Fibroblast of the aortic adventitia (primary cell): ENCODE measurements at regions not wholly inside any gene's neighbourhood (a gene's known extent, or its start where the extent isn't known, plus 50 kb on each side); places are given as distances from the start of the nearest gene placed in this dataset.

Experiments
- DNase-seq: peaks from one replicate; pipeline ENCODE4 v3.0.0-alpha.2; 2010; ENCODE audit warnings: low read depth
- H3K4me3 ChIP-seq: 2 replicates; pipeline ENCODE4 v1.5.1; 2011; ENCODE audit warnings: low read depth, mild to moderate bottlenecking, control low read depth, low read length, moderate library complexity
- CTCF ChIP-seq: IDR thresholded peaks from 2 replicates; pipeline ENCODE4 v1.5.1; 2011; ENCODE audit warnings: mild to moderate bottlenecking, low read length, control low read depth, inconsistent platforms; ENCODE audit not compliant: insufficient read depth

- no peak overlapping the region for H3K4me3 ChIP-seq
- TF ChIP-seq CTCF, result no peak
- DNase-seq, result no peak
These were observed 156.4 kb downstream of the PTPRU start for GRCh38 chr1:29392486-29393450.

GRCh38 chr1:29392036-29392435 is 155.7 kb downstream of the PTPRU start:
- no peak for TF ChIP-seq CTCF
- DNase-seq, result no peak
- H3K4me3 ChIP-seq, result no peak overlapping the region

- no peak overlapping the region for H3K4me3 ChIP-seq
- no peak for TF ChIP-seq CTCF
- DNase-seq, result no peak
These were observed 155.1 kb downstream of the PTPRU start for GRCh38 chr1:29391362-29391880.

GRCh38 chr1:29390491-29391361 is 154.4 kb downstream of the PTPRU start:
- H3K4me3 ChIP-seq, result no peak overlapping the region
- no peak for TF ChIP-seq CTCF
- DNase-seq, result no peak

GRCh38 chr1:29390075-29390474 is 153.8 kb downstream of the PTPRU start:
- no peak for DNase-seq
- H3K4me3 ChIP-seq, result no peak overlapping the region
- TF ChIP-seq CTCF, result no peak

GRCh38 chr1:29389533-29390041 is 153.3 kb downstream of the PTPRU start:
- H3K4me3 ChIP-seq, result no peak overlapping the region
- no peak for DNase-seq
- TF ChIP-seq CTCF, result no peak
